NT2/D1 (cell line): ENCODE measurements at regions not wholly inside any gene's neighbourhood (a gene's known extent, or its start where the extent isn't known, plus 50 kb on each side); places are given as distances from the start of the nearest gene placed in this dataset.

Source experiments
- DNase-seq: peaks from one replicate; pipeline ENCODE4 v3.0.0-alpha.2; 2011; ENCODE audit warnings: low read depth, low spot score
- H3K27me3 ChIP-seq: 2 replicates; pipeline ENCODE4 v1.6.0; 2011; ENCODE audit warnings: mild to moderate bottlenecking; ENCODE audit not compliant: insufficient read length, insufficient read depth
- H3K36me3 ChIP-seq: 2 replicates; pipeline ENCODE4 v1.6.1; 2011; ENCODE audit warnings: mild to moderate bottlenecking, low read length, mixed read lengths; ENCODE audit not compliant: insufficient read depth, insufficient read length
- H3K4me1 ChIP-seq: 2 replicates; pipeline ENCODE4 v1.5.1; 2011; ENCODE audit not compliant: insufficient read depth, insufficient read length
- H3K4me3 ChIP-seq: 2 replicates; pipeline ENCODE4 v1.5.1; 2011; ENCODE audit warnings: low read depth; ENCODE audit not compliant: insufficient read length
- H3K9ac ChIP-seq: 2 replicates; pipeline ENCODE4 v1.6.0; 2011; ENCODE audit warnings: low read depth; ENCODE audit not compliant: insufficient read length
- H3K9me3 ChIP-seq: 2 replicates; pipeline ENCODE4 v1.5.1; 2011; ENCODE audit warnings: mild to moderate bottlenecking, low read length; ENCODE audit not compliant: insufficient read depth
- SUZ12 ChIP-seq: IDR thresholded peaks from 2 replicates; pipeline ENCODE4 v1.6.1; 2011; ENCODE audit not compliant: insufficient read length, insufficient read depth; ENCODE audit errors: extremely low read depth
- YY1 ChIP-seq: IDR thresholded peaks from 2 replicates; pipeline ENCODE4 v1.6.1; 2011; ENCODE audit not compliant: insufficient read length, insufficient read depth
- ZNF274 ChIP-seq: IDR thresholded peaks from 2 replicates; pipeline ENCODE4 v1.6.1; 2011; ENCODE audit warnings: mild to moderate bottlenecking, low read depth, low read length

- Histone ChIP-seq H3K4me1 (peaks cover 40% of the 10 kb centered on the region), H3K9me3 (no peaks in the 10 kb centered on the region), H3K27me3 (no peaks in the 10 kb centered on the region), H3K36me3 (no peaks in the 10 kb centered on the region), H3K4me3 (no peak overlapping the region), H3K9ac (no peak overlapping the region)
- no peak for DNase-seq
- TF ChIP-seq ZNF274 (no peak), SUZ12 (no peak), YY1 (no peak)
Measured at GRCh38 chr16:85255777-85256176, 143.5 kb upstream of the CIBAR2 start.

- no peak overlapping the region for H3K9ac ChIP-seq
- H3K36me3 ChIP-seq: no peaks in the 10 kb centered on the region
- H3K4me1 ChIP-seq: peaks cover 42% of the 10 kb centered on the region
- no peak for TF ChIP-seq ZNF274
- no peak for TF ChIP-seq SUZ12
- no peak for DNase-seq
- no peaks in the 10 kb centered on the region for H3K9me3 ChIP-seq
- H3K4me3 ChIP-seq: no peak overlapping the region
- no peaks in the 10 kb centered on the region for H3K27me3 ChIP-seq
Measured at GRCh38 chr16:85256190-85256739, 144.0 kb upstream of the CIBAR2 start.

- TF ChIP-seq ZNF274 (no peak), SUZ12 (no peak), YY1 (no peak)
- no peaks in the 10 kb centered on the region for H3K36me3 ChIP-seq
- DNase-seq: no peak
- H3K27me3 ChIP-seq: no peaks in the 10 kb centered on the region
- H3K9ac ChIP-seq: no peak overlapping the region
- H3K9me3 ChIP-seq: no peaks in the 10 kb centered on the region
- peaks cover 33% of the 10 kb centered on the region for H3K4me1 ChIP-seq
- H3K4me3 ChIP-seq: no peak overlapping the region
Measured at GRCh38 chr16:85257483-85257882, 145.2 kb upstream of the CIBAR2 start.

DNA sequence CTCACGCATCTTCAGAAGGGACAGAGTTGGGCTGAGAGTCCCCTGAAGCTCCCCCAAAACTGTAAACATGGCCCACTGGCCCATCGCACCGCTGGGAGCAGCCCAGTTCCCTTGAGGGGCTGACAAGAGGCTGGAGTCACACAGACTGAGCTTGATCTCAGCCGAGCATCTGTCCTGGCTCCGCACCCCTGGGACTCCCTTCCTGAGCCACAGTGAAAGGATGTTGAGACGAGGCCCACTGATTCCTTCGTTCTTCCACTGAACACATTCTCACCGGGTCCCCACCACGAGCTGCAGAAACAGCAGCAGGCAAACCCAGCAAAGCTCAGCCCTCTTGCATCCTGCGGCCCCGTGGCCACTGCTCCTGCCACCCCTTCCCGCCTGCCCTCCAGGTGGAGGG, 145.9 kb upstream of the CIBAR2 start:
- Histone ChIP-seq H3K36me3 (no peaks in the 10 kb centered on the region), H3K9me3 (no peaks in the 10 kb centered on the region), H3K27me3 (no peaks in the 10 kb centered on the region), H3K4me3 (no peak overlapping the region), H3K9ac (no peak overlapping the region), H3K4me1 (peaks cover 28% of the 10 kb centered on the region)
- TF ChIP-seq YY1 (no peak), SUZ12 (no peak), ZNF274 (no peak)
- DNase-seq: no peak

- no peak overlapping the region for H3K9ac ChIP-seq
- no peak for TF ChIP-seq ZNF274
- TF ChIP-seq SUZ12: no peak
- no peak for TF ChIP-seq YY1
- no peaks in the 10 kb centered on the region for H3K9me3 ChIP-seq
- no peaks in the 10 kb centered on the region for H3K36me3 ChIP-seq
- no peak overlapping the region for H3K4me3 ChIP-seq
- no peak for DNase-seq
- no peaks in the 10 kb centered on the region for H3K27me3 ChIP-seq
- peaks cover 23% of the 10 kb centered on the region for H3K4me1 ChIP-seq
Measured at GRCh38 chr16:85258629-85259028, 146.4 kb upstream of the CIBAR2 start.

- peaks cover 19% of the 10 kb centered on the region for H3K4me1 ChIP-seq
- no peaks in the 10 kb centered on the region for H3K36me3 ChIP-seq
- no peak overlapping the region for H3K4me3 ChIP-seq
- H3K9ac ChIP-seq: peak overlapping the region; percentile 26
- no peak for DNase-seq
- H3K27me3 ChIP-seq: no peaks in the 10 kb centered on the region
- TF ChIP-seq SUZ12 (no peak), ZNF274 (no peak), YY1 (no peak)
- no peaks in the 10 kb centered on the region for H3K9me3 ChIP-seq
Measured at GRCh38 chr16:85259115-85259831, 147.0 kb upstream of the CIBAR2 start.

DNA sequence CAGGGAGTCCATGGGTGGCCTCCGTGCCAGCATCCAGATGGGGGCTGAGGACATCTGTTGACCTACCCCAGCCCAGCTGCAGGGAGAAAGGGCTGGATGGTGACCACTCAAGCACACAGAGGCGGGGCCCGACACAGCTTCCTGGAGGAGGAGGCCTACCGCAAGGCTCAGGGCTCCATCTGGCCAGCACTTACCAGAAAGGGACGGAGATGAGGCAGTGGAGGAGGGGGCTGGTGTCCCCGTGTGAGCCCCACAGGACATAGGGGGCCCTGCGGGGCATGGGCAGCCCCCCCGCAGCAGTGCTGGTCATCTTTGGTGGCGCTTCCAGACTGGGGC, 147.5 kb upstream of the CIBAR2 start:
- DNase-seq: no peak
- H3K9me3 ChIP-seq: no peaks in the 10 kb centered on the region
- peaks cover 22% of the 10 kb centered on the region for H3K4me1 ChIP-seq
- H3K36me3 ChIP-seq: peaks cover under 1% of the 10 kb centered on the region
- H3K27me3 ChIP-seq: no peaks in the 10 kb centered on the region
- TF ChIP-seq ZNF274 (no peak), SUZ12 (no peak), YY1 (no peak)
- no peak overlapping the region for H3K4me3 ChIP-seq
- H3K9ac ChIP-seq: peak overlapping the region; percentile 26
